HCT116 (cell line): ENCODE measurements at regions not wholly inside any gene's neighbourhood (a gene's known extent, or its start where the extent isn't known, plus 50 kb on each side); places are given as distances from the start of the nearest gene placed in this dataset.

ENCODE experiments used
- ATAC-seq: fragments of 200-7000 bp; cut with Tn5 transposase; 2 replicates; pipeline ENCODE4 v1.9.1; 2020; ENCODE audit warnings: mild to moderate bottlenecking, moderate library complexity
- BruUV-seq: library from RNA; stranded (reverse); fragments of 400-500 nt; replicated peaks from 2 replicates; lab custom pipeline; 2021; lab: Mats Ljungman, UMichigan
- CTCF ChIA-PET: fragments of 300-600 bp; sonication (Branson Sonifier 250); formaldehyde crosslinking; loops from one replicate; lab custom pipeline; 2021; ENCODE audit warnings: antibody characterized with exemption; lab: Charles Lee
- POLR2A ChIA-PET: fragments of 300-600, 350-600 bp; sonication (Branson Sonifier 250); formaldehyde crosslinking; loops from one replicate; lab custom pipeline; 2021; ENCODE audit warnings: antibody characterized with exemption; lab: Charles Lee
- RAD21 ChIA-PET, 2 experiments: fragments of 300-600 bp; sonication (Branson Sonifier 250); formaldehyde crosslinking; loops; one replicate each; lab custom pipeline; 2023; ENCODE audit warnings: low total read pairs in 2 of 2; ENCODE audit not compliant: uncharacterized antibody in 2 of 2, unreplicated experiment in 2 of 2, low non-redundant PET in 1 of 2; lab: Charles Lee
- DNase-seq: peaks from one replicate; pipeline ENCODE4 v3.0.0-alpha.2; 2010; ENCODE audit warnings: low read depth, low spot score
- H2AFZ ChIP-seq: fragments of 200-600 bp; shearing (Covaris generic), sonication (generic); 2 replicates; pipeline ENCODE4 v1.6.1; 2017; ENCODE audit warnings: low read depth, mixed run types, mixed read lengths, antibody characterized with exemption, low read length; ENCODE audit not compliant: poor library complexity, severe bottlenecking
- H3K27ac ChIP-seq: 2 replicates; pipeline ENCODE4 v1.5.1; 2012; ENCODE audit warnings: low read depth, low read length
- H3K27me3 ChIP-seq: fragments of 200-600 bp; sonication (generic); 2 replicates; pipeline ENCODE4 v1.6.1; 2016; ENCODE audit warnings: mixed run types, low read length, mixed read lengths; ENCODE audit not compliant: insufficient read depth
- H3K36me3 ChIP-seq, 2 experiments: fragments of 200-500 bp in 1 of 2; fragments of 200-600 bp in 1 of 2; sonication (Bioruptor generic) in 1 of 2; sonication (generic) in 1 of 2; 2 replicates each; pipeline versions ENCODE4 v1.5.1 to v1.6.1; 2014 to 2016; ENCODE audit warnings: low read length in 2 of 2, inconsistent platforms in 1 of 2, mixed read lengths in 1 of 2, mixed run types in 1 of 2; ENCODE audit not compliant: insufficient read depth in 2 of 2, control insufficient read depth in 1 of 2
- H3K4me1 ChIP-seq, 2 experiments: fragments of 200-600 bp in 1 of 2; sonication (generic) in 1 of 2; 2 replicates each; pipeline versions ENCODE4 v1.5.1 to v1.6.1; 2012 to 2017; ENCODE audit warnings: low read length in 2 of 2, inconsistent platforms in 1 of 2, mild to moderate bottlenecking in 1 of 2, mixed read lengths in 1 of 2, mixed run types in 1 of 2, moderate library complexity in 1 of 2; ENCODE audit not compliant: insufficient read depth in 2 of 2, control insufficient read depth in 1 of 2
- H3K4me2 ChIP-seq: fragments of 200-600 bp; sonication (generic); 2 replicates; pipeline ENCODE4 v1.6.1; 2017; ENCODE audit warnings: mixed run types, low read length, mixed read lengths
- H3K4me3 ChIP-seq, 2 experiments: fragments of 200-600 bp in 1 of 2; sonication (generic) in 1 of 2; replicated peaks in 1 of 2; 2 replicates each; pipeline ENCODE4 v1.5.1; 2011 to 2016; ENCODE audit warnings: low read length in 2 of 2, control low read depth in 1 of 2, low read depth in 1 of 2, mild to moderate bottlenecking in 1 of 2, mixed read lengths in 1 of 2, mixed run types in 1 of 2
- H3K79me2 ChIP-seq: fragments of 200-600 bp; sonication (generic); 2 replicates; pipeline ENCODE4 v1.6.1; 2017; ENCODE audit warnings: mild to moderate bottlenecking, mixed run types, low read length, moderate library complexity, mixed read lengths; ENCODE audit not compliant: insufficient read depth
- H3K9ac ChIP-seq: fragments of 200-600 bp; sonication (generic); 2 replicates; pipeline ENCODE4 v1.6.1; 2016; ENCODE audit warnings: low read length, mixed read lengths
- H3K9me2 ChIP-seq: fragments of 200-600 bp; sonication (generic), shearing (Covaris generic); 2 replicates; pipeline ENCODE4 v1.6.1; 2017; ENCODE audit warnings: mixed run types, mild to moderate bottlenecking, moderate library complexity; ENCODE audit not compliant: insufficient read depth
- H3K9me3 ChIP-seq, 2 experiments: fragments of 200-500 bp in 1 of 2; fragments of 200-600 bp in 1 of 2; sonication (Bioruptor generic) in 1 of 2; sonication (generic) in 1 of 2; 2 replicates each; pipeline ENCODE4 v1.6.1; 2014 to 2017; ENCODE audit warnings: low read length in 2 of 2, mixed read lengths in 2 of 2, inconsistent platforms in 1 of 2, low read depth in 1 of 2, mild to moderate bottlenecking in 1 of 2, mixed run types in 1 of 2, moderate library complexity in 1 of 2; ENCODE audit not compliant: control insufficient read depth in 1 of 2, insufficient read depth in 1 of 2
- H4K20me1 ChIP-seq: fragments of 200-600 bp; sonication (generic), shearing (Covaris generic); 2 replicates; pipeline ENCODE4 v1.6.1; 2017; ENCODE audit warnings: mixed run types, mild to moderate bottlenecking, moderate library complexity; ENCODE audit not compliant: insufficient read depth
- EZH2phosphoT487 ChIP-seq: fragments of 200-600 bp; IDR thresholded peaks from 2 replicates; pipeline ENCODE4 v1.6.1; 2018; ENCODE audit warnings: antibody characterized with exemption, borderline replicate concordance
- REST ChIP-seq: IDR thresholded peaks from 2 replicates; pipeline ENCODE4 v1.6.1; 2012; ENCODE audit warnings: low read depth
- YY1 ChIP-seq: IDR thresholded peaks from 2 replicates; pipeline ENCODE4 v1.6.1; 2011; ENCODE audit warnings: low read length, low read depth, moderate library complexity, mild to moderate bottlenecking; ENCODE audit not compliant: insufficient replicate concordance; ENCODE audit errors: extremely low read depth
- ZBTB33 ChIP-seq: IDR thresholded peaks from 2 replicates; pipeline ENCODE4 v1.6.1; 2011; ENCODE audit warnings: mild to moderate bottlenecking, low read length, moderate library complexity; ENCODE audit not compliant: insufficient replicate concordance; ENCODE audit errors: extremely low read depth
- intact Hi-C: fragments of 100-400 bp; cut with micrococcal nuclease; formaldehyde crosslinking; loops from 2 replicates; pipeline ENCODE4 v1.10.0; 2022

- no peak for TF ChIP-seq YY1
Measured at GRCh38 chr13:50512474-50513299, 330.8 kb downstream of the DLEU7 start (continued).

- BruUV-seq = no TSS peak
- Histone ChIP-seq H3K27me3 (no peaks in the 10 kb centered on the region), H3K79me2 (no peaks in the 10 kb centered on the region), H3K4me2 (no peak overlapping the region), H3K9me2 (no peaks in the 10 kb centered on the region), H2AFZ (no peak overlapping the region), H3K9me3 (no peaks in the 10 kb centered on the region), H3K36me3 (no peaks in the 10 kb centered on the region), H4K20me1 (no peaks in the 10 kb centered on the region), H3K27ac (no peak overlapping the region)
- DNase-seq = no peak
- ChIA-PET RAD21 (no interaction called here), POLR2A (no interaction called here), CTCF (no interaction called here)
- intact Hi-C loops = no loop called here
- TF ChIP-seq ZBTB33 (no peak), REST (no peak), EZH2phosphoT487 (no peak)
- TF ChIP-seq, all 23 proteins: peak for 0
- H3K9ac ChIP-seq = no peak overlapping the region
- no peak overlapping the region for H3K4me3 ChIP-seq
- no peak for ATAC-seq
- H3K4me1 ChIP-seq = no peaks in the 10 kb centered on the region; a peak in 1 of 4 replicates
Measured at GRCh38 chr13:50513300-50513877, 330.1 kb downstream of the DLEU7 start.
